ENCODE measurements at regions not wholly inside any gene's neighbourhood (a gene's known extent, or its start where the extent isn't known, plus 50 kb on each side); places are given as distances from the start of the nearest gene placed in this dataset.

DNA sequence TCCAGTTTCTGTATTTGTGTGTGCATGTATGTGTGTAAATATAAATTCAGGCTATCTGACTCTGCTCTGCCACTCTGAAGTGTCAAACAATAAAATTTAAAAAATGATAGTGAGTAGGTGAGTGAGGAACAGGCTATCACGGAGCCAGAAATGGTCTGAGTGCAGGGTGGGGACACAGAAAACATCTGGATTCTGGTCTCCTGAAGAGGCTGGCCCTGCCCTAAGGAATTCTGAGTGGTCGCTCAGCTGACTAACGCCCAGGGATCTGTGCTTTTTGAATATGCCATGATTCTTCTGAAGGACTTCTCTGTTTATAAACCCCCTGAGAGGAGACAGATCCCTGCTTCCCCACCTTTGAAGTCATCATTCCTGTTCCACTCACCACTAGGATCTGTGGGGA, 353.9 kb upstream of the GYPC start:
- H3K27ac ChIP-seq: no peak overlapping the region
- TF ChIP-seq, protein P1, sequence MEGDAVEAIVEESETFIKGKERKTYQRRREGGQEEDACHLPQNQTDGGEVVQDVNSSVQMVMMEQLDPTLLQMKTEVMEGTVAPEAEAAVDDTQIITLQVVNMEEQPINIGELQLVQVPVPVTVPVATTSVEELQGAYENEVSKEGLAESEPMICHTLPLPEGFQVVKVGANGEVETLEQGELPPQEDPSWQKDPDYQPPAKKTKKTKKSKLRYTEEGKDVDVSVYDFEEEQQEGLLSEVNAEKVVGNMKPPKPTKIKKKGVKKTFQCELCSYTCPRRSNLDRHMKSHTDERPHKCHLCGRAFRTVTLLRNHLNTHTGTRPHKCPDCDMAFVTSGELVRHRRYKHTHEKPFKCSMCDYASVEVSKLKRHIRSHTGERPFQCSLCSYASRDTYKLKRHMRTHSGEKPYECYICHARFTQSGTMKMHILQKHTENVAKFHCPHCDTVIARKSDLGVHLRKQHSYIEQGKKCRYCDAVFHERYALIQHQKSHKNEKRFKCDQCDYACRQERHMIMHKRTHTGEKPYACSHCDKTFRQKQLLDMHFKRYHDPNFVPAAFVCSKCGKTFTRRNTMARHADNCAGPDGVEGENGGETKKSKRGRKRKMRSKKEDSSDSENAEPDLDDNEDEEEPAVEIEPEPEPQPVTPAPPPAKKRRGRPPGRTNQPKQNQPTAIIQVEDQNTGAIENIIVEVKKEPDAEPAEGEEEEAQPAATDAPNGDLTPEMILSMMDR (IDR thresholded peaks at IDR 0.05): no peak
- TF ChIP-seq ZFX (IDR thresholded peaks at IDR 0.05; ENCODE audit: borderline replicate concordance): no peak

DNA sequence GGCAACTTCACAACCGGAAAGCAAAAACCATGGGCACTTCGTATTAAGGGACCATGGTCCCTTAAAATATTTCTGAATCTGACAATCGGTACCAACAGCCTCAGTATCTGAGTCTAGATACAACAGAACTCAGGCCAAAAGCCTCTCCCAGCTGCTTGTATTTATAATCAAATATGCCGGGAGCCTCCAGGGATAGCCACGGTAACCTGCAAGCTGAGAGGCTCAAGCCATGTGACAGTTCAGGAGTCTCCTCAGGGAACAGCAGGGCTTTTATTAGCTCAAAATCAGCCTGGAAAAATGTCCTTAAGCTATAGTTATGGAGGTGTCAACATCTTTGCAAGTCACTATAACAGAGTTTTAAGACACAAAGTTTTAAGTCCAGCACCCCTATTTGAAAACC, 352.8 kb upstream of the GYPC start:
- TF ChIP-seq, protein P1 (IDR thresholded peaks at IDR 0.05): no peak
- TF ChIP-seq ZFX (IDR thresholded peaks at IDR 0.05; ENCODE audit: borderline replicate concordance): no peak
- no peak overlapping the region for H3K27ac ChIP-seq

GRCh38 chr2:126304154-126304553, 351.8 kb upstream of the GYPC start:
- H3K27ac ChIP-seq: no peak overlapping the region
- no peak for TF ChIP-seq ZFX (IDR thresholded peaks at IDR 0.05; ENCODE audit: borderline replicate concordance)
- TF ChIP-seq, protein P1 (IDR thresholded peaks at IDR 0.05): no peak

- H3K27ac ChIP-seq: no peak overlapping the region
- TF ChIP-seq ZFX (IDR thresholded peaks at IDR 0.05; ENCODE audit: borderline replicate concordance): no peak
- TF ChIP-seq, protein P1 (IDR thresholded peaks at IDR 0.05): no peak
These were observed 349.4 kb upstream of the GYPC start for GRCh38 chr2:126306539-126306938.

- TF ChIP-seq ZFX (IDR thresholded peaks at IDR 0.05; ENCODE audit: borderline replicate concordance): no peak
- TF ChIP-seq, protein P1 (IDR thresholded peaks at IDR 0.05): no peak
- no peak overlapping the region for H3K27ac ChIP-seq
These were observed 348.2 kb upstream of the GYPC start for GRCh38 chr2:126307740-126308139.

GRCh38 chr2:126309185-126309584, 346.8 kb upstream of the GYPC start:
- no peak overlapping the region for H3K27ac ChIP-seq
- TF ChIP-seq, protein P1 (IDR thresholded peaks at IDR 0.05): no peak
- TF ChIP-seq ZFX (IDR thresholded peaks at IDR 0.05; ENCODE audit: borderline replicate concordance): no peak

- TF ChIP-seq ZFX (IDR thresholded peaks at IDR 0.05; ENCODE audit: borderline replicate concordance): no peak
- TF ChIP-seq, protein P1 (IDR thresholded peaks at IDR 0.05): no peak
- no peak overlapping the region for H3K27ac ChIP-seq
These were observed 343.4 kb upstream of the GYPC start for GRCh38 chr2:126312579-126312978.

Data from 22Rv1 (cell line).